ENCODE measurements at regions not wholly inside any gene's neighbourhood (a gene's known extent, or its start where the extent isn't known, plus 50 kb on each side); places are given as distances from the start of the nearest gene placed in this dataset.

DNA sequence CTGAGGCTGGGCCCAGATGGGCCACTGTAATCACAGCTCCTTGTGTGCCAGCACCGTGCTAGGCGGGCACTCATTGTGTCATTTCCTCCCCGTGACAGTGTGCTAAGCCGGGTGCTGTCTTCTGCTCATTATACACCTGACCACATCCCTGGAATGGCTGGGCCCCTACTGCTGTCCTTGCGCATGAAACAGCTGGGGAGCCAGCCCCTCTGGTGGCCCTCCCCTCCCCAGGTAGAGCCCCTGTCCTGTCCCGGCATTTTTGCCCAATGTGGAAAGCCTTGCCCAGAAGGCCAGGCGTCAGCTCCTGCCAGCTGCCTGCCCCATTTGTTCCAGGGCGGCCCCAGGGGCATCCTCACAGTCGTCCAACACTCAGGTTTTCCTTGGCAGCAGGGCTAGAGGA is 107.4 kb upstream of the CASZ1 start:
- Histone ChIP-seq H3K27me3 (no peaks in the 10 kb centered on the region), H3K4me1 (ENCODE audit: insufficient read depth) (peaks cover 18% of the 10 kb centered on the region), H3K9me2 (replicated peaks; ENCODE audit: insufficient read depth) (no peaks in the 10 kb centered on the region), H3K79me2 (no peaks in the 10 kb centered on the region), H4K20me1 (ENCODE audit: insufficient read depth, poor library complexity, severe bottlenecking) (no peaks in the 10 kb centered on the region), H2AFZ (no peak overlapping the region), H3K9me3 (ENCODE audit: low read depth) (no peaks in the 10 kb centered on the region), H3K4me2 (no peak overlapping the region), H3K27ac (no peak overlapping the region), H3K4me3 (no peak overlapping the region), H3K36me3 (replicated peaks; ENCODE audit: insufficient read depth, low read depth) (no peaks in the 10 kb centered on the region)
- no peak for DNase-seq (ENCODE audit: low spot score)
- WGBS (ENCODE audit: low lambda C conversion rate, missing lambda C conversion rate), result 88% methylated on average over 9 of the region's 9 CpGs
- TF ChIP-seq, protein P1, sequence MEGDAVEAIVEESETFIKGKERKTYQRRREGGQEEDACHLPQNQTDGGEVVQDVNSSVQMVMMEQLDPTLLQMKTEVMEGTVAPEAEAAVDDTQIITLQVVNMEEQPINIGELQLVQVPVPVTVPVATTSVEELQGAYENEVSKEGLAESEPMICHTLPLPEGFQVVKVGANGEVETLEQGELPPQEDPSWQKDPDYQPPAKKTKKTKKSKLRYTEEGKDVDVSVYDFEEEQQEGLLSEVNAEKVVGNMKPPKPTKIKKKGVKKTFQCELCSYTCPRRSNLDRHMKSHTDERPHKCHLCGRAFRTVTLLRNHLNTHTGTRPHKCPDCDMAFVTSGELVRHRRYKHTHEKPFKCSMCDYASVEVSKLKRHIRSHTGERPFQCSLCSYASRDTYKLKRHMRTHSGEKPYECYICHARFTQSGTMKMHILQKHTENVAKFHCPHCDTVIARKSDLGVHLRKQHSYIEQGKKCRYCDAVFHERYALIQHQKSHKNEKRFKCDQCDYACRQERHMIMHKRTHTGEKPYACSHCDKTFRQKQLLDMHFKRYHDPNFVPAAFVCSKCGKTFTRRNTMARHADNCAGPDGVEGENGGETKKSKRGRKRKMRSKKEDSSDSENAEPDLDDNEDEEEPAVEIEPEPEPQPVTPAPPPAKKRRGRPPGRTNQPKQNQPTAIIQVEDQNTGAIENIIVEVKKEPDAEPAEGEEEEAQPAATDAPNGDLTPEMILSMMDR (IDR thresholded peaks at IDR 0.05; ENCODE audit: poor library complexity), result no peak
- no peak for TF ChIP-seq EZH2 (IDR thresholded peaks at IDR 0.05; ENCODE audit: borderline replicate concordance)
- no peak for TF ChIP-seq EZH2phosphoT487 (IDR thresholded peaks at IDR 0.05; ENCODE audit: low read depth, severe bottlenecking, unreplicated experiment)

DNA sequence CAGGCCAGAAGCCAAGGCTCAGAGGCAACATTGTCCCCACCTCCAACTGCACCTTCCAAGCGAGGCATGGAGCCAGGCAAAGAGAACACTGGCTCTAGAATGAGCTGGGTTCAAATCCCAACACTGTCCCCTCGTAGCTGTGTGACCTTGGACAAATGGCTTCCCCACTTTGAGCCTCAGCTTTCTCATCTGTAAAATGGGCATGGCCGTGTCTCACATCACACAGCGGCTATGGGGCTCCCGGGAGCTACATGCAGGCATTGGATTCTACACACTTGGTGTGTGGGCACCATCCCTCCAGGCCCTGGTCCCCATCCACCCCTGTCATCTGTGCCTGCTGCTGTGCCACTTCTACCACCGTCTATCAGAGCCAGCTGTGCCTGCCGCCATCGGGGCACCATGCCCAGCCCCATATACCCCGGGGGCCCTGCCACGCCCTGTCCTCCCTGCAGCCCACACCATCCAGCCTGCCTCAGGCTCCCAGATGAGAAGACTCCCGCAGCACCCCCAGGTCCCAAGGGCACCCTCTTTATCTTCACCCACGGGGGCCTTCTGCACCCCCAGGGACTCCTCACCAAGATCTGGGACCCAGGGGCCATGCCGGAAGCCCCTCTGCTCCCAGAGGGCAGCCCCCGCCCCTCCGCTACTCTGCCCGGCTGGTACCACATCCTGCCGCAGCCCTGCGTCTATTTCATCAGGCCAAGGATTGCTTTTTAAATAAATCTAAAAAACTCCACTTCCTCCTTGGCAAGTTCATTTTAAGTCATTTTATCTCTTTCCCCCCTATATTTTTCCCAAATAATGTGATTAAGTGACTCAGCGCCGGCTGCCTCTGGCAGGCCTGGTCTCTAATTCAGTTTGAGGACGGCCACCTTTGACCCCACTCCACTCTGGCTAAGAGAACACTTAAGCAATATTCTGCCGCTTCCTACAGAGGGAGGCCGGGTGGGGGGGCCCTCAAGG is 107.8 kb upstream of the TARDBP start:
- Histone ChIP-seq H3K4me2 (no peak overlapping the region), H3K9me3 (ENCODE audit: low read depth) (no peaks in the 10 kb centered on the region), H3K4me3 (no peak overlapping the region), H4K20me1 (ENCODE audit: insufficient read depth, poor library complexity, severe bottlenecking) (no peaks in the 10 kb centered on the region), H3K27me3 (no peaks in the 10 kb centered on the region), H3K9me2 (replicated peaks; ENCODE audit: insufficient read depth) (no peaks in the 10 kb centered on the region), H2AFZ (no peak overlapping the region), H3K27ac (no peak overlapping the region), H3K4me1 (ENCODE audit: insufficient read depth) (peaks cover 18% of the 10 kb centered on the region), H3K36me3 (replicated peaks; ENCODE audit: insufficient read depth, low read depth) (no peaks in the 10 kb centered on the region), H3K79me2 (no peaks in the 10 kb centered on the region)
- DNase-seq (ENCODE audit: low spot score), result no peak
- TF ChIP-seq, protein P1 (IDR thresholded peaks at IDR 0.05; ENCODE audit: poor library complexity), result no peak
- no peak for TF ChIP-seq EZH2phosphoT487 (IDR thresholded peaks at IDR 0.05; ENCODE audit: low read depth, severe bottlenecking, unreplicated experiment)
- TF ChIP-seq EZH2 (IDR thresholded peaks at IDR 0.05; ENCODE audit: borderline replicate concordance), result no peak
- 85% methylated on average over 20 of the region's 23 CpGs for WGBS (ENCODE audit: low lambda C conversion rate, missing lambda C conversion rate)

DNA sequence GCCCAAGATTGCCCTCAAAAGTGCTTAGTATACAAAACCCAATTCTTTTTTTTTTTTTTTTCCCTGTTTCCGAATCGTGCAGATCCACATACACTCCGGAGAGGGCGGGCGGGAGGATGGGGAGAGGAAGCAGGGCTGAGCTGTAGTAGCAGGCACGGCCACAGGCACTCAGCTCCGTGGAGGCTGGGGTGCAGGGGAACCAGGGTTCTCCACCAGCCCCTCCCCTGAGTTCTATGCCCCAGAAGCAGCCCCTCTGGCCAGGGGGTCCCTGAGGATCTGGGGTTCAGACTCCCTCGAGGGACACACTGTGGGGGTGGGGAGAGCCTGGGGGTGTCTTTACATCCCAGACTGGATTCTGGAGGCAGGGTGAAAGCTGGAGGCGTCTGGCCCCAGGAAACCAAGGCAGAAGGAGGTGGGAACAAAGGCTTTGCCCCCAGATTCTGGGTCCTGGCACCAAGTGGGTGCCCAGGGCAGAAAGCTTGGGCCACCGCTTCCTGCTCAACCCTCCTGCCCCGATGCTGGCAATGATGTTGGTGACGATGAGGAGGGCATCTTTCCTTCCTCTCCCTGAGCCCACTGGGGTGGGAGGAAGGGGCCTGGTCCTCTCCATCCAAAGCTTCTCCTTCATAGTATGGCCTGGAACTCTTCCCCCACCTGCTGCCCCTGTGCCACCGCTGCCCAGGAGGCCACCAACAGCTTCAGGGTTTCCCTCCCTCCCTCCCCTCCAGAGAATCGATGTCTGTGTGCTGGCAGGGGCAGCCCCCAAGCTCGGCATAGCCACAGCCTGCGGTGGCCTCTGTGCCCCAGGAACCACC is 106.4 kb upstream of the TARDBP start:
- Histone ChIP-seq H3K4me2 (no peak overlapping the region), H3K9me3 (ENCODE audit: low read depth) (no peaks in the 10 kb centered on the region), H4K20me1 (ENCODE audit: insufficient read depth, poor library complexity, severe bottlenecking) (no peaks in the 10 kb centered on the region), H3K4me3 (no peak overlapping the region), H2AFZ (no peak overlapping the region), H3K79me2 (no peaks in the 10 kb centered on the region), H3K4me1 (ENCODE audit: insufficient read depth) (peaks cover 11% of the 10 kb centered on the region), H3K36me3 (replicated peaks; ENCODE audit: insufficient read depth, low read depth) (no peaks in the 10 kb centered on the region), H3K27ac (no peak overlapping the region), H3K27me3 (no peaks in the 10 kb centered on the region), H3K9me2 (replicated peaks; ENCODE audit: insufficient read depth) (no peaks in the 10 kb centered on the region)
- no peak for TF ChIP-seq EZH2phosphoT487 (IDR thresholded peaks at IDR 0.05; ENCODE audit: low read depth, severe bottlenecking, unreplicated experiment)
- no peak for TF ChIP-seq EZH2 (IDR thresholded peaks at IDR 0.05; ENCODE audit: borderline replicate concordance)
- TF ChIP-seq, protein P1 (IDR thresholded peaks at IDR 0.05; ENCODE audit: poor library complexity), result no peak
- WGBS (ENCODE audit: low lambda C conversion rate, missing lambda C conversion rate), result 89% methylated on average over 13 of the region's 16 CpGs
- DNase-seq (ENCODE audit: low spot score), result no peak
